Smooth muscle cell (in vitro differentiated cells): ENCODE measurements at regions not wholly inside any gene's neighbourhood (a gene's known extent, or its start where the extent isn't known, plus 50 kb on each side); places are given as distances from the start of the nearest gene placed in this dataset.
A peak's percentile ranks its signal among the peaks of the same experiment; 100 is the strongest.

Source experiments
- DNase-seq: peaks from one replicate; lab custom pipeline; 2025; ENCODE audit not compliant: unreplicated experiment; lab: John Stamatoyannopoulos, UW
- H2AFZ ChIP-seq: fragments of 200-600 bp; sonication (generic); 2 replicates; pipeline ENCODE4 v1.6.0; 2016; ENCODE audit warnings: antibody characterized with exemption, low read depth, mild to moderate bottlenecking
- H3F3A ChIP-seq: fragments of 200-600 bp; sonication (generic); 2 replicates; pipeline ENCODE4 v1.6.0; 2017; ENCODE audit warnings: antibody characterized with exemption, low read depth
- H3K27ac ChIP-seq: fragments of 200-600 bp; sonication (generic); 2 replicates; pipeline ENCODE4 v1.5.1; 2016; ENCODE audit warnings: low read depth, mild to moderate bottlenecking
- H3K27me3 ChIP-seq: fragments of 200-600 bp; sonication (generic); 2 replicates; pipeline ENCODE4 v1.6.1; 2016; ENCODE audit warnings: low read depth, mild to moderate bottlenecking
- H3K36me3 ChIP-seq: fragments of 200-600 bp; sonication (generic); 2 replicates; pipeline ENCODE4 v1.5.1; 2016; ENCODE audit warnings: low read depth
- H3K4me1 ChIP-seq: fragments of 200-600 bp; sonication (generic); 2 replicates; pipeline ENCODE4 v1.5.1; 2016; ENCODE audit warnings: low read depth
- H3K4me2 ChIP-seq: fragments of 200-600 bp; sonication (generic); 2 replicates; pipeline ENCODE4 v1.6.0; 2016; ENCODE audit warnings: mild to moderate bottlenecking
- H3K4me3 ChIP-seq: fragments of 200-600 bp; sonication (generic); 2 replicates; pipeline ENCODE4 v1.5.1; 2016; ENCODE audit warnings: mild to moderate bottlenecking
- H3K79me2 ChIP-seq: fragments of 200-600 bp; sonication (generic); 2 replicates; pipeline ENCODE4 v1.6.0; 2016; ENCODE audit warnings: low read depth, mild to moderate bottlenecking
- H3K9ac ChIP-seq: fragments of 200-600 bp; sonication (generic); 2 replicates; pipeline ENCODE4 v1.6.0; 2016; ENCODE audit warnings: low read depth
- H3K9me3 ChIP-seq: fragments of 200-600 bp; sonication (generic); replicated peaks from 2 replicates; pipeline ENCODE4 v1.5.1; 2016; ENCODE audit warnings: low read depth
- H4K20me1 ChIP-seq: fragments of 200-600 bp; sonication (generic); 2 replicates; pipeline ENCODE4 v1.6.0; 2016; ENCODE audit warnings: low read depth
- CTCF ChIP-seq: fragments of 200-600 bp; sonication (generic); IDR thresholded peaks from 2 replicates; pipeline ENCODE4 v1.5.1; 2017; ENCODE audit warnings: borderline replicate concordance, mild to moderate bottlenecking, antibody characterized with exemption; ENCODE audit not compliant: insufficient read depth, poor library complexity, severe bottlenecking
- WGBS: methylation state at CpG from one replicate; pipeline ENCODE4 v1.1.7; 2016; ENCODE audit warnings: low lambda C conversion rate; 5-methylcytosine and 5-hydroxymethylcytosine counted together

DNA sequence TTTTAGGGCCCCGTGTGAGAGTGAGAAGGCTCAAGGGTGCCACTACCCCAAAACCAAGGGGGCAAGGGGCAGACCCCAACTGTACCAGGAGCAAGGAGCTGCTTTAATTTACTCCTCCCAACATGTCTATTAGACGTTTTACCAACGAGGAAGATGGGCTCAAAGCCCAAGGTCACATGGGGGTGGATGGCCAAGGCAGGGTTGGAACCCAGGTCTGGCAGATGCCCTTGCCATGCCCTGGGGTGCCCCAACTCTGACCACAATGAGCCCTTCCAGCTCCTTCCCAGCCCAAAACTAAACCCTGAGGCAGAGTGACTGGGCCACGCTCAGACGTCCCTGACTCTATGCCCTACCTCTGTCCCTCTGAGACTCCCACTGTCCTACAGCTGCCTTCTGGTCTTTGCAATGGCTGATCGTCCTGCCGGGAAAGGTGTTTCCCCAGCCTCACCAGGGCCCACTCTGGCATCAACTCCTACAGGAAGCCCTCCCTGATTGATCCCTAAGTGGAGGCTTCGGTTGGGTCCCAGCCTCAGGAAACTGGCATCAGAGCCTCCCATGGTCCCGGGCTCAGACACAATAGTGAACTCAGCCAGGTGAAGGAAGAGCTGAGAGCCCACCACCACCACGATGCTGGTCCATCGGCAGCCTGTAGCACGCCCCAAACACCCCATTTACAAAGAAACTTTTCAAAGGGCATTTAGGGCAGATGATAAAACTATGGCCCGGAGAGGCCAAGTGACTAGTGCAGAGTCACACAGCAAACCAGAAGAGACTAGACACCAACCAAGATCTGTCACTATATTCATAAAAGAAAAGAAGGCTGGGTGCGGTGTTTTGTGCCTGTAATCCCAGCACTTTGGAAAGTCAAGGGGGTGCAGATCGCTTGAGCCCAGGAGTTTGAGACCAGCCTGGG, 60.2 kb upstream of the MYL10 start:
- DNase-seq, result no peak
- Histone ChIP-seq H3K36me3 (no peaks in the 10 kb centered on the region), H3K27me3 (no peaks in the 10 kb centered on the region), H3K27ac (no peak overlapping the region), H3K9ac (no peak overlapping the region), H3K79me2 (no peaks in the 10 kb centered on the region), H3K4me2 (peak overlapping the region; percentile 85), H4K20me1 (no peaks in the 10 kb centered on the region), H3K4me1 (peaks cover 7% of the 10 kb centered on the region), H3K4me3 (no peak overlapping the region), H3F3A (peaks cover 6% of the 10 kb centered on the region), H2AFZ (no peak overlapping the region), H3K9me3 (no peaks in the 10 kb centered on the region)
- no peak for TF ChIP-seq CTCF
- 84% methylated on average over 15 of the region's 15 CpGs for WGBS

GRCh38 chr7:101690061-101690460, 61.0 kb upstream of the MYL10 start:
- H4K20me1 ChIP-seq, result no peaks in the 10 kb centered on the region
- peak; percentile 7 for DNase-seq
- no peaks in the 10 kb centered on the region for H3K27me3 ChIP-seq

DNA sequence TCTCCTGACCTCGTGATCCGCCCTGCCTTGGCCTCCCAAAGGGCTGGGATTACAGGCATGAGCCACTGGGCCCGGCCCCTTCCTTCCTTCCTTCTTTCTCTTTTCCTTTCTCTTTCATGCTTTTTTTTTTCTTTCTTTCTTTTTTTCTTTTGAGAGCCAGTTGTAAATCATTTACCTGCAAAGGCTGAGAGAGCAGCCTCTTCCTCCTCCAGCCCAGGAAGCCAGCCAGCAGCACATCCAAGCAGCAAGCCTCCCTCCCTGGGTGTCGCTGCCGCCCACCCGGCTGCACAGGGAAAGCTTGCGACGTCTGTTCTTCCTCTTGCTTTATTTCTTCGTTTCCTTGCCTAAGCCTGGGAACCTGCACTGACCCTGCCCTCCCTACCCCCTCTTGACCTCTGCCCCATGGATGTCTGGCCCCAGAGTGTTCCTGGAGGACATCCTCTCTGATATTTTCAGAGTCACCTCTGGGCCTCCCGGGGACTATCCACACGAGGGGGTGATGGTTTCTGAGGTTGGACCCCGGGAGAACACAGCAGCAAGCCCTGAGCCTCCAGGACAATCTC, 62.8 kb upstream of the MYL10 start:
- no peak overlapping the region for H3K4me3 ChIP-seq
- H3K9me3 ChIP-seq, result no peaks in the 10 kb centered on the region
- WGBS, result 61% methylated on average over 12 of the region's 12 CpGs
- H3K9ac ChIP-seq, result no peak overlapping the region
- H3K79me2 ChIP-seq, result no peaks in the 10 kb centered on the region
- no peak overlapping the region for H3K4me2 ChIP-seq
- DNase-seq, result no peak
- no peaks in the 10 kb centered on the region for H3K27me3 ChIP-seq
- H2AFZ ChIP-seq, result peak overlapping the region; percentile 43
- peaks cover 6% of the 10 kb centered on the region for H3F3A ChIP-seq
- no peak for TF ChIP-seq CTCF
- H4K20me1 ChIP-seq, result no peaks in the 10 kb centered on the region
- no peaks in the 10 kb centered on the region for H3K36me3 ChIP-seq
- H3K4me1 ChIP-seq, result peaks cover 7% of the 10 kb centered on the region
- H3K27ac ChIP-seq, result no peak overlapping the region

More at GRCh38 chr7:101690061-101690460, 61.0 kb upstream of the MYL10 start:
- H3K9me3 ChIP-seq, result no peaks in the 10 kb centered on the region
- H2AFZ ChIP-seq, result no peak overlapping the region
- no peak overlapping the region for H3K9ac ChIP-seq
- H3K4me3 ChIP-seq, result no peak overlapping the region
- H3K79me2 ChIP-seq, result no peaks in the 10 kb centered on the region
- H3K36me3 ChIP-seq, result no peaks in the 10 kb centered on the region
- H3K4me1 ChIP-seq, result peaks cover 7% of the 10 kb centered on the region
- peaks cover 6% of the 10 kb centered on the region for H3F3A ChIP-seq
- TF ChIP-seq CTCF, result no peak
- WGBS, result 39% methylated on average over 6 of the region's 6 CpGs
- no peak overlapping the region for H3K27ac ChIP-seq
- H3K4me2 ChIP-seq, result no peak overlapping the region
